ENCODE measurements at regions not wholly inside any gene's neighbourhood (a gene's known extent, or its start where the extent isn't known, plus 50 kb on each side); places are given as distances from the start of the nearest gene placed in this dataset.

DNA sequence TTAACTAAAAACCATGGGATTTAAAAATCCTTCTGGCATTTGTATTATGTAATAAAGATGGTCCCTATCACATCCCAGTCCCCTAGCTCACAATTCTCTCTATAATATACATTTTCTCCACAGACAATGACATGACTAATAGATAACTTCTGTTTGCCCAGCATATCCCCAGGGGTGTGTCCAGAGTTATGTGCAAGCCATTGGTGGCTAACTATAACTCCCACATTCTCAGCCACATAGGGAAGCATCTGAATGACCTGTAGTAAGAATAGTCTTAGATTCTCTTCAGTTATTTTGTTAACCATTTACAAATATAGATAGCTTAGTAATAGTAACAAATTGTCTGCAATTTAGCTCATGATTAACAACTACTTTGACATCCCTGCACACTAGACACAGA lies 52.2 kb upstream of the RBSN start:
- Histone ChIP-seq H3K4me3 (ENCODE audit: control insufficient read depth in 1 of 7, extremely low read depth in 1 of 7, insufficient read depth in 4 of 7, low read depth in 2 of 7, low read length in 6 of 7) (no peak overlapping the region), H3K9me3 (ENCODE audit: control extremely low read depth in 1 of 5, control insufficient read depth in 4 of 5, insufficient read depth in 2 of 5, low read depth in 1 of 5, low read length in 4 of 5) (no peaks in the 10 kb centered on the region), H3K27ac (ENCODE audit: insufficient read depth in 1 of 2, low read depth in 1 of 2, low read length in 2 of 2, poor library complexity in 1 of 2, severe bottlenecking in 2 of 2) (no peak overlapping the region), H3K36me3 (ENCODE audit: control insufficient read depth in 4 of 4, insufficient read depth in 4 of 4, low read length in 3 of 4) (no peaks in the 10 kb centered on the region), H3K27me3 (replicated peaks in 2 of 5; ENCODE audit: control insufficient read depth in 4 of 5, insufficient read depth in 5 of 5, low read length in 4 of 5) (peaks cover 0 to 23% (median 8%) of the 10 kb centered on the region in 5 experiments), H3K4me1 (ENCODE audit: control extremely low read depth in 1 of 4, control insufficient read depth in 4 of 4, insufficient read depth in 4 of 4, low read length in 3 of 4) (no peaks in the 10 kb centered on the region)
- POLR2A ChIA-PET, result no interaction called here
- no peak for DNase-seq
- CTCF ChIA-PET, result no interaction called here

DNA sequence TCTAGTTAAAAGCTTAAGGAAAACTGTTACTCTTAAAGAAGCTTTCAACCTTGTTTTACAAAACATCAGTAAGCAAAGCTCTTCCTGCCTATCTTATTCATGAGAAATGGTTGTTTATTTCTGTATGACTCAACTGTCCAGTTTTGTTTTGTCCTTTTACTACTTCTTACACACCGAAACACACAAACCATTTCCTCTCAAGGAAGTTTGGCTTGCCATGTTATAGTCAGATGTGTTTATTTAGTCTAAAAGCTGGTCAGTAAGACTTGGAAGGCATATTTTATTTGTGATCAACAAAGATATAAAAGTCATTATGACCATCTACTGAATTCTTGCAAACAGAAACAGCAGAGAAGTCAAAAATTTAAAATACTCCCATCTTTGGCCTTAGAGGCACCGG lies 53.2 kb upstream of the RBSN start:
- ChIA-PET CTCF (interaction anchor here (1.2 kb wide), 1 partner anchor 16 kb away, joined by 5 read pairs; no protein-coding TSS in a partner anchor), POLR2A (no interaction called here)
- Histone ChIP-seq H3K4me3 (ENCODE audit: control insufficient read depth in 1 of 7, extremely low read depth in 1 of 7, insufficient read depth in 4 of 7, low read depth in 2 of 7, low read length in 6 of 7) (no peak overlapping the region), H3K27ac (ENCODE audit: insufficient read depth in 1 of 2, low read depth in 1 of 2, low read length in 2 of 2, poor library complexity in 1 of 2, severe bottlenecking in 2 of 2) (no peak overlapping the region), H3K9me3 (ENCODE audit: control extremely low read depth in 1 of 5, control insufficient read depth in 4 of 5, insufficient read depth in 2 of 5, low read depth in 1 of 5, low read length in 4 of 5) (no peaks in the 10 kb centered on the region), H3K4me1 (ENCODE audit: control extremely low read depth in 1 of 4, control insufficient read depth in 4 of 4, insufficient read depth in 4 of 4, low read length in 3 of 4) (no peaks in the 10 kb centered on the region), H3K27me3 (replicated peaks in 2 of 5; ENCODE audit: control insufficient read depth in 4 of 5, insufficient read depth in 5 of 5, low read length in 4 of 5) (peaks cover 0 to 25% (median 9%) of the 10 kb centered on the region in 5 experiments), H3K36me3 (ENCODE audit: control insufficient read depth in 4 of 4, insufficient read depth in 4 of 4, low read length in 3 of 4) (no peaks in the 10 kb centered on the region)
- no peak for DNase-seq
- WGBS (ENCODE audit: insufficient coverage), result 100% methylated on average over 1 of the region's 2 CpGs

DNA sequence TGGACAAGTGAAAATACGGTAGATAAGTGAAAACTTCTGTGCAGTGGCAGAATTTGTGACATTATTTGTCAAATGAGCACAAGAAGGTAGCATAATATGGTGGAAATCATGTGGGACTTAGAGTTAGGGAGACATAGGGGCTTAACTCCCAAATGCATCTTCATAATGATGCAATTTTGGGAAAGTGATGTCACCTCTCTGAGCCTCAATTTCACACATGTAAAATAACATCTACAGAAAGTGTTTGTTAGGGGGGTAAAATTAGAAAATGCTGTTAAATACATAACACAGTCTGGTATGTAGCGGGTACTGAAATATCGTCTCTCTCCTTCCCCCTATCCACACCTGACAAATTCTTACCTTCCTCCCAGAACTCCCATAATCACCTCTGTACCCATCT lies 52.9 kb upstream of the CAPN7 start:
- Histone ChIP-seq H3K9me3 (ENCODE audit: control extremely low read depth in 1 of 5, control insufficient read depth in 4 of 5, insufficient read depth in 2 of 5, low read depth in 1 of 5, low read length in 4 of 5) (peaks cover 0 to 3% (median 0%) of the 10 kb centered on the region in 5 experiments), H3K36me3 (ENCODE audit: control insufficient read depth in 4 of 4, insufficient read depth in 4 of 4, low read length in 3 of 4) (no peaks in the 10 kb centered on the region), H3K27me3 (replicated peaks in 2 of 5; ENCODE audit: control insufficient read depth in 4 of 5, insufficient read depth in 5 of 5, low read length in 4 of 5) (peaks cover 0 to 32% (median 9%) of the 10 kb centered on the region in 5 experiments), H3K4me3 (ENCODE audit: control insufficient read depth in 1 of 7, extremely low read depth in 1 of 7, insufficient read depth in 4 of 7, low read depth in 2 of 7, low read length in 6 of 7) (no peak overlapping the region), H3K27ac (ENCODE audit: insufficient read depth in 1 of 2, low read depth in 1 of 2, low read length in 2 of 2, poor library complexity in 1 of 2, severe bottlenecking in 2 of 2) (no peak overlapping the region), H3K4me1 (ENCODE audit: control extremely low read depth in 1 of 4, control insufficient read depth in 4 of 4, insufficient read depth in 4 of 4, low read length in 3 of 4) (no peaks in the 10 kb centered on the region)
- ChIA-PET POLR2A (no interaction called here), CTCF (no interaction called here)
- 100% methylated on average over 2 of the region's 3 CpGs for WGBS (ENCODE audit: insufficient coverage)
- no peak for DNase-seq

DNA sequence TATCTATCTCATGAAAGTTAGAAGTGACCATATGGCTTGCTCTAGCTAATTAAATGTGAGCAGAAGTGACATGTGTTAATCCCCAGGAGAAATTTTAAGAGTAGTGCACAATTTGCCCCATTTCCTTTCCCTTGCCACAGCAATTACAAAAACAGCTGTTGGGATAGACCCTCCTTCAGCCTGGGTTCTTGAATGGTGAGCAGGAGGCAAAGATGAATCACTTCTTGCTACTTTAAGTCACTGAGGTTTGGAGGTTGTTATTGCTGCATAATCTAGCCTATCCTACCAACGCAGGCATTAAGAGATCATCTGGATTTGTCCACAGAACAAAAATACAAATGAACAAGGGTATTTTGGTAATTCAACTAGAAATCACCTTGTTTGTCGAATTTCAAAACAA lies 51.7 kb upstream of the CAPN7 start:
- Histone ChIP-seq H3K4me1 (ENCODE audit: control extremely low read depth in 1 of 4, control insufficient read depth in 4 of 4, insufficient read depth in 4 of 4, low read length in 3 of 4) (no peaks in the 10 kb centered on the region), H3K4me3 (ENCODE audit: control insufficient read depth in 1 of 7, extremely low read depth in 1 of 7, insufficient read depth in 4 of 7, low read depth in 2 of 7, low read length in 6 of 7) (no peak overlapping the region), H3K9me3 (ENCODE audit: control extremely low read depth in 1 of 5, control insufficient read depth in 4 of 5, insufficient read depth in 2 of 5, low read depth in 1 of 5, low read length in 4 of 5) (peaks cover 0 to 3% (median 0%) of the 10 kb centered on the region in 5 experiments), H3K27ac (ENCODE audit: insufficient read depth in 1 of 2, low read depth in 1 of 2, low read length in 2 of 2, poor library complexity in 1 of 2, severe bottlenecking in 2 of 2) (no peak overlapping the region), H3K36me3 (ENCODE audit: control insufficient read depth in 4 of 4, insufficient read depth in 4 of 4, low read length in 3 of 4) (no peaks in the 10 kb centered on the region), H3K27me3 (replicated peaks in 2 of 5; ENCODE audit: control insufficient read depth in 4 of 5, insufficient read depth in 5 of 5, low read length in 4 of 5) (peaks cover 0 to 32% (median 9%) of the 10 kb centered on the region in 5 experiments)
- ChIA-PET CTCF (interaction anchor here (1.0 kb wide), 1 partner anchor 11 kb away, joined by 4 read pairs; no protein-coding TSS in a partner anchor), POLR2A (no interaction called here)
- DNase-seq, result no peak
- WGBS (ENCODE audit: insufficient coverage), result 100% methylated on average over 1 of the region's 2 CpGs

DNA sequence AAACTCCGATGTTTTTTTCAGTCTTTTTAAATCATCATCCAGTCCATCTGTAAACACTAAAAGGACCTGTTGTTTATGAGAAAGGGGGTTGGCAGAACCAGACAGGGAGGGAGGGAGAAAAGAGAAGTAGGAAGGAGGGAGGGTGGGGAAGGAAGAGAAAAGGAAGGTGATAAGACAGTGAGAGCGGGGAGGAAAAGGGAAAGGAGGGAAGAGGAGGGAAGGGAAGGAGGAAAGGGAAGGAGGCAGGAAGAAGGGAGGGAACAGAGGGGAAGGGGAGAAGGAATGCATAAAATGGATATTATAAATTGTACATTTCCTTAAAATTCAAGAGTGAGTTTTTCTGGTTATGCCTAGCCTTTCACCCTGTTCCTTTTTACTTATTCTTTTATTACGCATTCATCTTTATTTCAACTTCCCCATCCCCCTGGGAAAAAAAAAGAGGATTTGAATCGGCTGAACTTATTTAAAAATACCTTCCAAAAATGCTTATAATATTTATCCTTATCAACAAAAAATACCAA lies 50.1 kb upstream of the CAPN7 start:
- WGBS (ENCODE audit: insufficient coverage), result 55% methylated on average over 1 of the region's 4 CpGs
- Histone ChIP-seq H3K4me3 (ENCODE audit: control insufficient read depth in 1 of 7, extremely low read depth in 1 of 7, insufficient read depth in 4 of 7, low read depth in 2 of 7, low read length in 6 of 7) (no peak overlapping the region), H3K4me1 (ENCODE audit: control extremely low read depth in 1 of 4, control insufficient read depth in 4 of 4, insufficient read depth in 4 of 4, low read length in 3 of 4) (no peaks in the 10 kb centered on the region), H3K9me3 (ENCODE audit: control extremely low read depth in 1 of 5, control insufficient read depth in 4 of 5, insufficient read depth in 2 of 5, low read depth in 1 of 5, low read length in 4 of 5) (peaks cover 0 to 3% (median 0%) of the 10 kb centered on the region in 5 experiments), H3K27me3 (replicated peaks in 2 of 5; ENCODE audit: control insufficient read depth in 4 of 5, insufficient read depth in 5 of 5, low read length in 4 of 5) (peaks cover 0 to 32% (median 9%) of the 10 kb centered on the region in 5 experiments), H3K27ac (ENCODE audit: insufficient read depth in 1 of 2, low read depth in 1 of 2, low read length in 2 of 2, poor library complexity in 1 of 2, severe bottlenecking in 2 of 2) (no peak overlapping the region), H3K36me3 (ENCODE audit: control insufficient read depth in 4 of 4, insufficient read depth in 4 of 4, low read length in 3 of 4) (no peaks in the 10 kb centered on the region)
- POLR2A ChIA-PET, result no interaction called here
- CTCF ChIA-PET, result interaction anchor here (0.7 kb wide), 2 partner anchors 13 to 48 kb away, joined by 3 to 4 read pairs; no protein-coding TSS in a partner anchor
- DNase-seq, result no peak

Data from common myeloid progenitor, CD34-positive (primary cell).